DMS53 treated with DMSO at 0.1 percent for 48 hours (cell line): ENCODE measurements at regions not wholly inside any gene's neighbourhood (a gene's known extent, or its start where the extent isn't known, plus 50 kb on each side); places are given as distances from the start of the nearest gene placed in this dataset.
"Not testable (repeated sequence)": the region's sequence is repeated elsewhere in the genome, so short reads cannot be mapped to it uniquely, and the experiment has no call there.

Source experiments
- DNase-seq: peaks from one replicate; lab custom pipeline; 2025; ENCODE audit not compliant: unreplicated experiment; lab: John Stamatoyannopoulos, UW

- DNase-seq = no peak
Observed at GRCh38 chr13:38283346-38283745, 66.3 kb upstream of the UFM1 start.

GRCh38 chr13:38265132-38265497, 84.5 kb upstream of the UFM1 start:
- no peak for DNase-seq

GRCh38 chr13:38264363-38265131, 85.1 kb upstream of the UFM1 start:
- peak; percentile 46 for DNase-seq

- DNase-seq = no peak
Observed at GRCh38 chr13:38262211-38262610, 87.4 kb upstream of the UFM1 start.

GRCh38 chr13:38255600-38255999, 94.1 kb upstream of the UFM1 start:
- no peak for DNase-seq

GRCh38 chr13:38239874-38240273, 109.8 kb upstream of the UFM1 start:
- no peak for DNase-seq

- DNase-seq = no peak
Observed at GRCh38 chr13:38228322-38228721, 121.3 kb upstream of the UFM1 start.

GRCh38 chr13:38226496-38226895, 123.2 kb upstream of the UFM1 start:
- DNase-seq = no peak

GRCh38 chr13:38223089-38223488, 126.6 kb upstream of the UFM1 start:
- DNase-seq = peak; percentile 14

GRCh38 chr13:38221120-38221519, 128.5 kb upstream of the UFM1 start:
- not testable (repeated sequence) for DNase-seq

GRCh38 chr13:38216181-38216580, 133.5 kb upstream of the UFM1 start:
- DNase-seq = no peak

GRCh38 chr13:38213314-38213713, 136.3 kb upstream of the UFM1 start:
- DNase-seq = no peak

GRCh38 chr13:38210928-38211596, 138.6 kb upstream of the UFM1 start:
- no peak for DNase-seq

- no peak for DNase-seq
Observed at GRCh38 chr13:38204556-38204955, 145.1 kb upstream of the UFM1 start.

- no peak for DNase-seq
Observed at GRCh38 chr13:38202740-38203139, 146.9 kb upstream of the UFM1 start.

GRCh38 chr13:38191016-38191415, 158.6 kb upstream of the UFM1 start:
- DNase-seq = no peak

- no peak for DNase-seq
Observed at GRCh38 chr13:38180670-38181069, 169.0 kb upstream of the UFM1 start.

- DNase-seq = no peak
Observed at GRCh38 chr13:38180126-38180525, 169.5 kb upstream of the UFM1 start.

GRCh38 chr13:38176664-38177063, 173.0 kb upstream of the UFM1 start:
- DNase-seq = no peak

GRCh38 chr13:38173403-38173802, 176.2 kb upstream of the UFM1 start:
- no peak for DNase-seq

GRCh38 chr13:38167164-38167822, 182.4 kb upstream of the UFM1 start:
- DNase-seq = no peak

- no peak for DNase-seq
Observed at GRCh38 chr13:38166116-38166515, 183.5 kb upstream of the UFM1 start.
